ENCODE measurements at regions not wholly inside any gene's neighbourhood (a gene's known extent, or its start where the extent isn't known, plus 50 kb on each side); places are given as distances from the start of the nearest gene placed in this dataset.

- TF ChIP-seq POLR2AphosphoS5 (IDR thresholded peaks at IDR 0.05; ENCODE audit: insufficient read depth, low read depth, low read length) (no peak), CTCF (IDR thresholded peaks at IDR 0.05; ENCODE audit: extremely low read depth in 1 of 2, insufficient read depth in 1 of 2, low read depth in 1 of 2, low read length in 2 of 2) (no peak)
These were observed 118.4 kb upstream of the FHIT start for GRCh38 chr3:61369678-61370077.

Measured in endothelial cell of umbilical vein (primary cell).